HG02642 (cell line): ENCODE measurements at regions not wholly inside any gene's neighbourhood (a gene's known extent, or its start where the extent isn't known, plus 50 kb on each side); places are given as distances from the start of the nearest gene placed in this dataset.

Source experiments
- ATAC-seq: cut with Tn5 transposase; IDR thresholded peaks from one replicate; pipeline ENCODE4 v1.9.1; 2021; ENCODE audit warnings: mild to moderate bottlenecking; ENCODE audit not compliant: unreplicated experiment, poor library complexity

DNA sequence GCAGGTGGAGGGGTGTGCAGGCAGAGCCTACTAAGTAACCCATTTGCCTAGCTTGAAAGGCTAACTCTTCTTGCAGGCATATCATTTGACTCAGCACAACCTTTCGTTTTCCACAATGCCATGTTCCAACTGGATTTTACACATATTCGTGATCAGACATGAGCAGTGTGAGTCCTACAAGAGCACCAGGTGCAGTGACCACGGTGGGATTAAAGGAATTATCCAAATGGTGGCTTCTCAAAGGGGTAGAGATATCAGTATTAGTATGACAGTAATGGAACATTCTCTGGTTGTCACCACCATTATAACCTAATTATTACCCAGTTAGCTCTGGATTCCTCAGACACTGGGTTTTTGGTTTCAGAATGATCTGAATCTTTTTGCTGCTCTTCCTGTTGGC, 323.5 kb downstream of the LMO4 start:
- ATAC-seq, result no peak

GRCh38 chr1:87665151-87665550, 336.5 kb downstream of the LMO4 start:
- no peak for ATAC-seq

- no peak for ATAC-seq
Observed at GRCh38 chr1:87666681-87667080, 338.0 kb downstream of the LMO4 start.

- no peak for ATAC-seq
Observed at GRCh38 chr1:87669674-87670073, 341.0 kb downstream of the LMO4 start.

GRCh38 chr1:87673309-87673708, 344.6 kb downstream of the LMO4 start:
- no peak for ATAC-seq

- ATAC-seq, result no peak
Observed at GRCh38 chr1:87673748-87674147, 345.1 kb downstream of the LMO4 start.

- no peak for ATAC-seq
Observed at GRCh38 chr1:87674791-87675190, 346.1 kb downstream of the LMO4 start.

DNA sequence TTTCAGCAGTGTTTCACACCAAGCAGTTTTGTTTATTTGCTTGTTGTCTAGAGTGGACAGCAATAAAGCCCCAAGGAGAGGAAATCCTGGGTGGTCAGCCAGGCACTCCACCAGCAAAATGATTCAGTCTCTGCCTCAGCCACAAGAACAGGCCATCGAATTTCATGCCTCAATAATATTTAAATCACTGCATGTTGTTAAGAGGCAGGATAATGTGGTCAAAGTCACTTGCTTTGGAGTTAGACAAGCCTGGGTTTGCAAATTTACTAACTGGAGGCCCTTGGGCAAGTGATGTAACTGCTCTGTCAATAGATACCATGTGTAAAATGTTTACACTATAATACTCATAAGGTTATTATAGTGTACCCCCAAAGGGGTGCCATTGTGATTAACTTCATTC, 349.6 kb downstream of the LMO4 start:
- no peak for ATAC-seq

DNA sequence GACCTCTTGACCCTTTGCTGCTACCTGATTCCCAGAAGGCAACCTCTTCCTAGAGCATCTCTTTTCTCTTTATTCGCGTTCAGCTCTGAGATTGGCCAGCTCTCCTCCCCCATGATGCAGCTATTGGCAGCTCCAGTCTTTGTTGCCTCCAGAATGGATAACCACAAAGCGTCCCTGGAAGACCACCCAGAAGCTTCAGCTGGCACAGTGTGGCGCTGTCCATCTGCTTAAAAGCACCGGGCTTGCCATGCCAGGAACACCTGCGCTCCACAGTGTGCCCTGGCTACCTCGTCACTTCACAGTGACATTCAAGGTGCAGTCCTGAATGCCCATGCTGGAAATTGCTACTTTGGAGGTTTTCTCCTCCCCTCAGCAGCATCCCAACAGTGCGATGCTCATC, 353.9 kb downstream of the LMO4 start:
- no peak for ATAC-seq

DNA sequence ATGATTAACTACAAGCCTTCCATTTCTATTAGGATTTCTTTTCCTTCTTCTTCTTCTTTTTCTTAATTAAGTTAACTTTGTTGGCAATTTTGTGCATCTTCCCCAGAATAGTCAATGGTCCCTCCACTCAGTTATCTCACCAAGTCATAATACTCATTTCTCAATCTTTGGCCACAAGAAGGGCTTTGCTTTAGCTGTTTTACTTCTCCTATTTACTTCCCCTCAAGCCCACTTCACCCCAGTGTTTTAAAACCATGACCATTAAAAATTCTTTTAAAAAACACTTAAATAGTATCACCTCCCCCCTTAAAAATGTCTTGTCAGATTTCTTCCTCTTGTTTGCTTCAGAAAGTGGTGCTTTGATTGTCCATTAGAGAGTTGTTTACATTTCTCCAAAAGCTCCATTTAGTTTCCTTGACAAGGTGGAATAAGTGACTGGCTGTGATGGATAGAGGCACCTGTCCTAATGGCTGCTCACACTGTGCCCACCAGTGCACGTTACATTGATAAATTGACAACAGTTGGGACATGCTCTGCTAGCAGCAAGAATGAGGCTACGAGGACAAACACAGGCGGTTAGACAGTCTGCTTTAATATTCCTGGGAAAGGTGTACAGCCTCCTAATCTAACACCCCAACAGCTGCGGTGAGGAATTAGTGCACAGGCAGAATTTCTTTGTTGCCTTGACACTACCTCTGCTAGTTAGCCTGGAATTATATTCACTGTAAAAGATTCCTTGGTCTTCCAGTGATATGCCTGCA, 354.7 kb downstream of the LMO4 start:
- ATAC-seq, result no peak

- ATAC-seq, result no peak
Observed at GRCh38 chr1:87684194-87684593, 355.5 kb downstream of the LMO4 start.

GRCh38 chr1:87684713-87685205, 356.1 kb downstream of the LMO4 start:
- no peak for ATAC-seq

GRCh38 chr1:87685311-87686135, 356.8 kb downstream of the LMO4 start:
- no peak for ATAC-seq

DNA sequence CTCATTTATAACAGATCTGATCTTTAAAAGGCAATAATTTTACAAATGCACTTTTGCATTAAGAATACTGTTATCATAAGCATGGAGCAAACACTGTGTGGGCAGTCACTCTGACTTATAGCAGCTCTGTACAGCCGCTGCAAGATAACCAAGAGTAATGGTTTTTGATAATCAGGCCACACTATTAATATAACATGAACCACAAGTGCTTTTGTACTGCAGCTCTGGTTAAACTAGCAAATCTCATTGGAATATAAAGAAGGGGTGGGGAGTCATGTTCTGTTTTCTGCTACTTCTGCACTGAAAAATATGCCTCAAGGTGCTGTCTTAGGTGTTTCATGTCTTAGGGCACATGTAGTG, 357.4 kb downstream of the LMO4 start:
- ATAC-seq, result no peak

DNA sequence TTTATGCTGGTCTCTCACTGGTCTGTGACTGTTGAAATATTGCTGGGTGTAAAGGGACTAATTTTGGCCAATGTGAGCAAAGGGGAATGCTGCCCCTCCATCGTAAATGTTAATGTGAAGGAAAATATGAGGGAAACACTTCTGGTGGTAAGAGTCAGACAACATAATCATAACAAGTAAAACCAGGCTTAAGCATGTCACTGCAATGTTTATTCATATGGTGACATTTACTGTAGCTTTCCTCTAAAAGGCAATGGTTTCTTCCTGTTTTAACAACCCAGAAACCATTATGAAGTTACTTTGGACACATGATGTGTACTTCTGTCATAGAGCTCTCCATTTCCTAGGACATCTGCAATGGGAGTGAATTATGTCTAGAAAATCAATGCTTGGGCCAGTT, 358.0 kb downstream of the LMO4 start:
- ATAC-seq, result no peak

DNA sequence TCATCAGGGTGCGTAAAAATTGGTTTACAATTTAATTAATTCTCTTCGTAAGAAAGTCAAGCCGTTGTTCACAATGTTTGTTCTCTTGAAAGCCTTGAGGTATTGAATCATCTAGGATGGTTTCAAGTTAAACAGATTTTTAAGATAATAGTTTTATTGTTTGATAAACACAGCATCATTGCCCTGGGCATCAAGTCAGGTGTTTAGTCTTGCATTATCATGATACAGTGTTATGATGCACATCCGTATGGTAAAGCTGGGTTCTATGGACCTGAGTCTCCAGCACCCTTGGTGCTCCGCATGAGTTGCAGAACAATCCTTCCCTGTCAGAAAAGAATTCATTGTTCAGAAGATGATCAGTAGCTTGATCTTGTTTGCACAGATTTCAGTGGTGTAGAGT, 359.5 kb downstream of the LMO4 start:
- ATAC-seq, result no peak

DNA sequence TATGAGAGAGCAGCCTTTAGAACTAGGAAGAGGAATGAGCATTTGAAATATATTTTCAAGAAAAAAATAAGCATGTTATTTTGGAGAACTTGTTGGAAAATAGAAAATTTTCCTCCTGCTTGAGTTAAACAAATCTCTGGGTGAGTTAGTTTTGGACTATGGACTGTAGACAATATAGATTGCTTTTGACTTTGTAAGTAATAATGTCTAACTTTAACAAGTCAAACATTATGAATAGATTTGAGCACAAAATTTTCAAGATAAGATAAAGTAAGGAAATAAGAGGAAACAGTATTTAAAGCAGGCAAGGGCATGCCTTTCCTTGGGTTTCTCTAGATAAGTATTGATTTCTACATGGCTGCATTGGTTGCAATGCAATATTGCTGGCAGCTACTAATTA, 360.8 kb downstream of the LMO4 start:
- no peak for ATAC-seq

DNA sequence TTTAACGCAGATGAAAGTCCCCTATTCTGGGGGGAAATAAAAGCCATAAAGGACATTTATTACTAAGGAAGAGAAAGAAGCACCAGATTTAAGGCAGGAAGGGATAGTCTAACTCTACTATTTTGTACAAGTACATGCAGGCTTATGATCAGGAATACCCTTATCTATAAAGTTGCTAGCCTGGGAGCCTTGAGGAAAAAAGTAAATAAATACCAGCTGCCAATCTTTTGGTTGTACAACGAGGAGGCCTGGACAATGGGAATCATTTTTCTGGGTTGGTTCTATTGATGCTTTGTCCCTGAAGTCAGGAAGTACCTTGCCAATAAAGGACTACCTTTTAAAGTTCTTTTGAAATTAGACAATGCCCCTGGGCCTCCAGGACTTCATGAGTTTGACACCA, 367.8 kb downstream of the LMO4 start:
- ATAC-seq, result no peak

DNA sequence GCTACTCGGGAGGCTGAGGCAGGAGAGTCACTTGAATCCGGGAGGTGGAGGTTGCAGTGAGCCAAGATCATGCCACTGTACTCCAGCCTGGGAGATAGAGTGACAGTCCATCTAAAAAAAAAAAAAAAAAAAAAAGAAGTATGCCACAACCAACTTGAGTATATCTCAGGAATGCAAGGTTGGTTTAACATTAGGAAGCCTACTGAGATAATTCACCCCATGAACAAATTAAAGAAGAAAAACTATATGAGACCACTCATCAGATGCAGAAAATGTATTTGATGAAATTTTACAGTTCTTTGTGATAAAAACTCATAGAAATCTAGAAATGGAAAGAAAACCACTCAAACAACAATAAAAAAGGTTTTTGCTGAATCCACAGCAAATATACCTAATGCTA, 373.8 kb downstream of the LMO4 start:
- ATAC-seq, result no peak

- no peak for ATAC-seq
Observed at GRCh38 chr1:87705233-87705632, 376.6 kb downstream of the LMO4 start.

GRCh38 chr1:87706203-87706602, 377.5 kb downstream of the LMO4 start:
- ATAC-seq, result no peak

GRCh38 chr1:87706779-87707228, 378.1 kb downstream of the LMO4 start:
- ATAC-seq, result no peak
